ENCODE measurements at regions not wholly inside any gene's neighbourhood (a gene's known extent, or its start where the extent isn't known, plus 50 kb on each side); places are given as distances from the start of the nearest gene placed in this dataset.

DNA sequence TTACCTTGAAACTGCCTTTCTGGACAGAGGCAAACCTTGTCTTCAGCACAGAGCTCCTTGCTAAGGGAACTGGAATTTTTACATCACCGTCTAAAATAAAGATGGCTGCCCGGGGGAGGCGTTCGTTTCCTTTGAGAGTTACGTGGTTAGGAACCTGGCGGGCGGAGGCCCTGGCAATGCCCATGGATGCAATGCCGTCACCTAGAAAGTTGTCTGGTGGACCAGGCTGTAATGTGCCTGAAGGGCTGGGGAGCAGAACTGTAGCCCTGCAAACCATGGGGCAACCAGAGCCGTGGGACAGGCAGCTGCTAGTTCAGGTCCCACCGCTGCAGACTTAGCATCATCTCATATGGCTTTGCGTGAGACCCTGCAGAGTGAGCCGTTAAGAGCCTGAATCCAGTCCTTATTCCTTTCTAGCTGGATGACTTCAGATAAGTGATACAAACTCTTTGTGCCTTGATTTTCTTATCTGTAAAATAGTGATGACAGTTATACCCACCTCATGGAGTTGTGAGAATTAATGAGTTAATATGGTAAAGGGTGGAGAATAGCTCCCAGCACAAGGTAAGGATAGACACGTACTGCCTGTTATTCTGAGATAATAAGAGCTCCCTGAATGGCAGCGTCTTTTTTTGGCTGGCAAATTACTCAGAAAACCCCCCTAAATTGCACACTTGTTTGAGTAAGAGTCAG lies 219.7 kb downstream of the EMX2 start:
- TF ChIP-seq, protein P1, sequence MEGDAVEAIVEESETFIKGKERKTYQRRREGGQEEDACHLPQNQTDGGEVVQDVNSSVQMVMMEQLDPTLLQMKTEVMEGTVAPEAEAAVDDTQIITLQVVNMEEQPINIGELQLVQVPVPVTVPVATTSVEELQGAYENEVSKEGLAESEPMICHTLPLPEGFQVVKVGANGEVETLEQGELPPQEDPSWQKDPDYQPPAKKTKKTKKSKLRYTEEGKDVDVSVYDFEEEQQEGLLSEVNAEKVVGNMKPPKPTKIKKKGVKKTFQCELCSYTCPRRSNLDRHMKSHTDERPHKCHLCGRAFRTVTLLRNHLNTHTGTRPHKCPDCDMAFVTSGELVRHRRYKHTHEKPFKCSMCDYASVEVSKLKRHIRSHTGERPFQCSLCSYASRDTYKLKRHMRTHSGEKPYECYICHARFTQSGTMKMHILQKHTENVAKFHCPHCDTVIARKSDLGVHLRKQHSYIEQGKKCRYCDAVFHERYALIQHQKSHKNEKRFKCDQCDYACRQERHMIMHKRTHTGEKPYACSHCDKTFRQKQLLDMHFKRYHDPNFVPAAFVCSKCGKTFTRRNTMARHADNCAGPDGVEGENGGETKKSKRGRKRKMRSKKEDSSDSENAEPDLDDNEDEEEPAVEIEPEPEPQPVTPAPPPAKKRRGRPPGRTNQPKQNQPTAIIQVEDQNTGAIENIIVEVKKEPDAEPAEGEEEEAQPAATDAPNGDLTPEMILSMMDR (IDR thresholded peaks at IDR 0.05) = no peak
- TF ChIP-seq POLR2A (IDR thresholded peaks at IDR 0.05) = no peak

Measured in testis (tissue), 2 donors.